ENCODE measurements at regions not wholly inside any gene's neighbourhood (a gene's known extent, or its start where the extent isn't known, plus 50 kb on each side); places are given as distances from the start of the nearest gene placed in this dataset.

- TF ChIP-seq CTCF (IDR thresholded peaks at IDR 0.05), result no peak
- TF ChIP-seq POLR2A (IDR thresholded peaks at IDR 0.05), result no peak
These were observed 1345.4 kb downstream of the CDH11 start for GRCh38 chr16:63776437-63776836.
